Osteocyte (in vitro differentiated cells): ENCODE measurements at regions not wholly inside any gene's neighbourhood (a gene's known extent, or its start where the extent isn't known, plus 50 kb on each side); places are given as distances from the start of the nearest gene placed in this dataset.
A peak's percentile ranks its signal among the peaks of the same experiment; 100 is the strongest.

Source experiments
- DNase-seq: peaks from one replicate; pipeline ENCODE4 v3.0.0; 2021; ENCODE audit warnings: mixed read lengths; ENCODE audit not compliant: unreplicated experiment; ENCODE audit errors: extremely low spot score
- H3K27ac Mint-ChIP-seq: one replicate; pipeline ENCODE4 v1.8.0; 2021; ENCODE audit warnings: mild to moderate bottlenecking, mixed read lengths; ENCODE audit not compliant: unreplicated experiment
- H3K27me3 Mint-ChIP-seq: one replicate; pipeline ENCODE4 v1.8.0; 2021; ENCODE audit warnings: mixed read lengths; ENCODE audit not compliant: unreplicated experiment
- H3K36me3 Mint-ChIP-seq: one replicate; pipeline ENCODE4 v1.8.0; 2021; ENCODE audit warnings: mixed read lengths; ENCODE audit not compliant: unreplicated experiment
- H3K4me1 Mint-ChIP-seq: one replicate; pipeline ENCODE4 v1.8.0; 2021; ENCODE audit warnings: mixed read lengths; ENCODE audit not compliant: unreplicated experiment
- H3K4me3 Mint-ChIP-seq: one replicate; pipeline ENCODE4 v1.8.0; 2021; ENCODE audit warnings: mild to moderate bottlenecking, moderate library complexity, mixed read lengths; ENCODE audit not compliant: unreplicated experiment
- H3K9me3 Mint-ChIP-seq: one replicate; pipeline ENCODE4 v1.8.0; 2021; ENCODE audit warnings: mixed read lengths; ENCODE audit not compliant: unreplicated experiment
- TF ChIP-seq, protein P1 (sequence below): fragments of 200-600 bp; sonication (generic); IDR thresholded peaks from 2 replicates; pipeline ENCODE4 v1.5.0; 2021; ENCODE audit warnings: antibody characterized with exemption, mild to moderate bottlenecking, moderate library complexity

DNA sequence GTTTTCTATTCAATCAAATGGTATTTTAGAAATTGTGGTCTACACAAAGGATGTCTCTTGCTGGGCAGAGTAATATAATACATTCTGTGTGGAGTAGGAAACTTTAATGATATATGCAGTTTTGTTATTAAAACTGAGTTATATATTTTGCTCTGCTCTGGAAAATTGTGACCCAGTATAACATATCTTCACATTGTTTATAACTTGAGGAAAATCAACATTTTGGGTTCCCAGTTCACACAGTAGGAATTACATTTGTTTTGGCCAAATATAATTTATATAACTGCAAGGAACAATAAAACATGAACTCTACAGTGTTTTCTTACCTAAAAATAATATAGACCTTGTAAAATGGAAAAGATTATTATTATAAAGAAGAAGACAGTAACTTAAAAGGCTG lies 372.4 kb downstream of the OSR1 start:
- TF ChIP-seq, protein P1, sequence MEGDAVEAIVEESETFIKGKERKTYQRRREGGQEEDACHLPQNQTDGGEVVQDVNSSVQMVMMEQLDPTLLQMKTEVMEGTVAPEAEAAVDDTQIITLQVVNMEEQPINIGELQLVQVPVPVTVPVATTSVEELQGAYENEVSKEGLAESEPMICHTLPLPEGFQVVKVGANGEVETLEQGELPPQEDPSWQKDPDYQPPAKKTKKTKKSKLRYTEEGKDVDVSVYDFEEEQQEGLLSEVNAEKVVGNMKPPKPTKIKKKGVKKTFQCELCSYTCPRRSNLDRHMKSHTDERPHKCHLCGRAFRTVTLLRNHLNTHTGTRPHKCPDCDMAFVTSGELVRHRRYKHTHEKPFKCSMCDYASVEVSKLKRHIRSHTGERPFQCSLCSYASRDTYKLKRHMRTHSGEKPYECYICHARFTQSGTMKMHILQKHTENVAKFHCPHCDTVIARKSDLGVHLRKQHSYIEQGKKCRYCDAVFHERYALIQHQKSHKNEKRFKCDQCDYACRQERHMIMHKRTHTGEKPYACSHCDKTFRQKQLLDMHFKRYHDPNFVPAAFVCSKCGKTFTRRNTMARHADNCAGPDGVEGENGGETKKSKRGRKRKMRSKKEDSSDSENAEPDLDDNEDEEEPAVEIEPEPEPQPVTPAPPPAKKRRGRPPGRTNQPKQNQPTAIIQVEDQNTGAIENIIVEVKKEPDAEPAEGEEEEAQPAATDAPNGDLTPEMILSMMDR: no peak
- H3K36me3 Mint-ChIP-seq: no peaks in the 10 kb centered on the region
- DNase-seq: no peak
- no peaks in the 10 kb centered on the region for H3K9me3 Mint-ChIP-seq
- H3K4me1 Mint-ChIP-seq: peaks cover 61% of the 10 kb centered on the region
- no peak overlapping the region for H3K4me3 Mint-ChIP-seq
- H3K27me3 Mint-ChIP-seq: no peaks in the 10 kb centered on the region
- H3K27ac Mint-ChIP-seq: no peak overlapping the region

DNA sequence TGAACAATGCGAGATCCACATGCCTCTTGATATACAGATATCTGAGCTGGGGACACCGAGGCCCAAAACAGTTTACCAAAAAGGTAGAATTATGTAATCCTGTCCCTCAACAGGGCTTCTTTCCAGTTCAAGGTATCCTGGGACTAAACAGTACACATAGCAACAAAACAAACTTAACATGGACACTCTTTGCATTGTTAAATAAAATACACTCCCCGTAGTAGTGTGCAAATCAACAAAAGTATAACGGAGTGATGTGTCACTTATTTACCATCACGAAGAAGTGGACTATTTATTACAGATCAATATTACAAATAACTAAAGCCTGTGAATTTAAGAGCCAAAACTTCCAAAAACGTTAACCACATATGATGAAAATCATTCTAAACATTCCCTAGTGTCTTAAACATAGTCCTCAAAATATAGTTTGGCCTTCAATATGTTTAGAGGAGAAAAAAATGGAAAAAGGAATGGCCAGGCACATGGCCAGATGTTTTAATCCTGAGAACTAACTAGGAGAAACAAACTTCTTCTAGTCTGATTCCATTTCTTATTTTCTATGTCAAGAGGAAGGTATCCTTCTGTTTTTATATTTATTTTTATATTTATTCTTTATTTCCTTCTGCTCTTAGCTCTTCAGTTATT lies 377.5 kb downstream of the OSR1 start:
- TF ChIP-seq, protein P1: no peak
- H3K9me3 Mint-ChIP-seq: no peaks in the 10 kb centered on the region
- H3K36me3 Mint-ChIP-seq: no peaks in the 10 kb centered on the region
- no peak overlapping the region for H3K27ac Mint-ChIP-seq
- H3K27me3 Mint-ChIP-seq: no peaks in the 10 kb centered on the region
- no peak overlapping the region for H3K4me3 Mint-ChIP-seq
- H3K4me1 Mint-ChIP-seq: peaks cover 32% of the 10 kb centered on the region
- no peak for DNase-seq

DNA sequence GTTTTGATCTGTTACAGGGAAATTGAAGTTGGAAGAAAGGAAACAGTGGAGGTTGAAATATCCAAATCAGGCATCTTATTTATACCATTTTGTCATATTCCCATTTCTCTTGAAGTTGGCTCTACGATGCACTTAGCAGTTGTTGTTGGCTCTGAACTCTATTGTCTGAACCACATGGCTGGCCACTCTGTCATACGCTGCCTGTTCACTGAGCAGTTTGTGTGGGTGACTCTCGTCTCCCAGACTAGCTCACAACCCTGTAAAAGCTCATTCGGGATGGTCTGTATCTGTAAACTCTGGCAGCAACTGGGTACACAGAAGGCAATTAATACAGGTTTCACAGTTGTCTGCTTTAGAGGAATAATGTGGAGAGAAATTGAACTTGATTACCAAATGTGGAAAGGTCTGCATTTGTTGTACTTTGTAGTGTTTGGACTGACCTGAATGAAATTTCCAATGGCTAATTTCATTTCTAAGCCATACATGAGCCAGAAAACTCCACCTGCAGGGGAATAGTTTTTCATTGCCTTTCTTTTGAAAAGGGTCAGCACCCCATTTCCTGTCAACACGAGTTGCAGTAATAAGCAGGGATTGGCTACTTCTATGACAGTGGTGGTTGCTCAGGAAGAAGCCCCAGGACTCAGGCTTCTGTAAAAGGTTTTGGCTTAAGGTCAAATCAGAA lies 378.2 kb downstream of the OSR1 start:
- Mint-ChIP-seq H3K4me1 (peaks cover 32% of the 10 kb centered on the region), H3K36me3 (no peaks in the 10 kb centered on the region), H3K27me3 (no peaks in the 10 kb centered on the region), H3K4me3 (no peak overlapping the region), H3K27ac (no peak overlapping the region), H3K9me3 (no peaks in the 10 kb centered on the region)
- TF ChIP-seq, protein P1: no peak
- DNase-seq: no peak

DNA sequence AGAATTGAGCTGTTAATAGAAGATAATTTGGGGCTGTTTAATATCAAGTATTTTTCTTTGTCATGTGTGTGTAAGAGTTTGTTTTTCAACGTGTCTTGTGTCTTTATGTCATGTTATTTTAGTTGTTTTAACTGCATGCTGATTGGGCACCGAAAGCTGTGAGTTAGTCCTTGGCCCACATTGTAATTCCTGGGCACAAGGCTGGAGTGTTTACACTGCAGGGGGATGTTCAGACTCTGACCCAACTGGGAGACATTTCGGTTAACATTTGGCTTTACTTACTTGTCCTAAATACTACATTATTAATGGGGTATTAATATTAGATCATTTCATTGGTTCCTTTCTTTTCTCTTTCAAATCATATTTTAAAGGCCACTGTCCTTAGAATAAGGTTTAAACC lies 381.0 kb downstream of the OSR1 start:
- DNase-seq: no peak
- H3K4me3 Mint-ChIP-seq: no peak overlapping the region
- no peaks in the 10 kb centered on the region for H3K9me3 Mint-ChIP-seq
- H3K27ac Mint-ChIP-seq: peak overlapping the region; percentile 12
- TF ChIP-seq, protein P1: no peak
- no peaks in the 10 kb centered on the region for H3K27me3 Mint-ChIP-seq
- peaks cover 28% of the 10 kb centered on the region for H3K4me1 Mint-ChIP-seq
- no peaks in the 10 kb centered on the region for H3K36me3 Mint-ChIP-seq

DNA sequence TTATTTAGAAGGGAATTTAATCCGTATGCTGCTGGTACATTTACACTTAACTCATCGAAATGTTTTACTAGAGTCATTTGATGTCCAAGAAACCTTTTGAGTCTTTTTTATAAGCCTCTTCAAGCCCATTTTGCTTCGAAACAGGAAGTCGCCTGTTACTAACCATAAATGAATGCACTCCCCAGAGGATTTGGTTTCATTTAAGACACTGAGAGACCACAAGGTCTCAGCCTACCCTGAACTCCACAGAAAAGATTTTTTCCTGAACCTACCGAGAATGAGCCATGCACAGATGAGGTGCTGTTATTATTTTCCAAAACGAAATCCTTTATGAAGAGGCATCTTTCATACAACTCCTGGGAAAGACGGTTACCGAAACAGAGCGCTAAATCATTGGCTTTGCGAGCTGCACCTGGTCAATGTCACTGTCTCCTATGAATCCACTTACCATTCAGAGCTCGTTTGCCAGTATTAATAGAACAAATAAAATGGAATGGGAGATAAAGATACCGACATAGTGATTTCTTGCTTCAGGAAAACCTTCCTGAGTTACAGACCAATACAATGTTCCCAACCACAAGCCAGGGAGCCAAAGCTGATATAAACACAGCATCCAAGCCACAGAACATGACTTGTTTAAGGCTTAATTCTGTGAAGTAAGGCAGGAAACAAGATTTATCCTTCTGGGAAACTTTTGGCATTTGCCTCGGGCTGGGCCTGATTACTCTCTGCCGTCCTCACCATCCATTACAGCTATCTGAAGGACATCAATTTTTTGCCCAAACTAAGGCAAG lies 382.1 kb downstream of the OSR1 start:
- TF ChIP-seq, protein P1: no peak
- H3K36me3 Mint-ChIP-seq: no peaks in the 10 kb centered on the region
- peak overlapping the region; percentile 40 for H3K4me3 Mint-ChIP-seq
- H3K27me3 Mint-ChIP-seq: no peaks in the 10 kb centered on the region
- DNase-seq: no peak
- H3K27ac Mint-ChIP-seq: peak overlapping the region; percentile 73
- H3K4me1 Mint-ChIP-seq: peaks cover 28% of the 10 kb centered on the region
- no peaks in the 10 kb centered on the region for H3K9me3 Mint-ChIP-seq
